SU-DHL-6 (cell line): ENCODE measurements at regions not wholly inside any gene's neighbourhood (a gene's known extent, or its start where the extent isn't known, plus 50 kb on each side); places are given as distances from the start of the nearest gene placed in this dataset.

Experiments
- H2AFZ ChIP-seq: fragments of 200-600 bp; sonication (generic); 2 replicates; pipeline ENCODE4 v1.6.1; 2014; ENCODE audit warnings: low read depth, mild to moderate bottlenecking, moderate library complexity, mixed read lengths, antibody characterized with exemption, low read length; ENCODE audit not compliant: severe bottlenecking
- H3F3A ChIP-seq: fragments of 200-600 bp; shearing (Covaris generic); 2 replicates; pipeline ENCODE4 v1.6.0; 2016; ENCODE audit warnings: antibody characterized with exemption, mild to moderate bottlenecking; ENCODE audit not compliant: insufficient read depth
- H3K27ac ChIP-seq: fragments of 200-600 bp; sonication (generic); 2 replicates; pipeline ENCODE4 v1.5.1; 2016; ENCODE audit warnings: low read depth, mild to moderate bottlenecking, low read length, moderate library complexity, mixed read lengths
- H3K27me3 ChIP-seq: fragments of 200-600 bp; sonication (generic), shearing (Covaris generic); 2 replicates; pipeline ENCODE4 v1.6.0; 2014; ENCODE audit warnings: mild to moderate bottlenecking, low read length
- H3K36me3 ChIP-seq: fragments of 200-600 bp; sonication (generic); 2 replicates; pipeline ENCODE4 v1.6.1; 2014; ENCODE audit warnings: mild to moderate bottlenecking, low read length, mixed read lengths
- H3K4me2 ChIP-seq: fragments of 300-600, 200-600 bp; shearing (Covaris generic), sonication (generic); 2 replicates; pipeline ENCODE4 v1.6.0; 2014; ENCODE audit warnings: low read length, low read depth, mild to moderate bottlenecking; ENCODE audit not compliant: poor library complexity, severe bottlenecking
- H3K4me3 ChIP-seq: fragments of 200-600 bp; sonication (generic); 2 replicates; pipeline ENCODE4 v1.5.1; 2014; ENCODE audit warnings: antibody characterized with exemption, low read length, mild to moderate bottlenecking, mixed read lengths; ENCODE audit not compliant: insufficient read depth, poor library complexity, severe bottlenecking
- H3K79me2 ChIP-seq: fragments of 200-600 bp; sonication (generic); 2 replicates; pipeline ENCODE4 v1.6.1; 2014; ENCODE audit warnings: mild to moderate bottlenecking, low read length, moderate library complexity; ENCODE audit not compliant: insufficient read depth
- H3K9ac ChIP-seq: fragments of 200-600 bp; sonication (generic); 2 replicates; pipeline ENCODE4 v1.7.0; 2014; ENCODE audit warnings: mild to moderate bottlenecking, low read length
- H3K9me2 ChIP-seq: fragments of 200-600 bp; sonication (generic); replicated peaks from 2 replicates; pipeline ENCODE4 v1.6.1; 2014; ENCODE audit warnings: low read length; ENCODE audit not compliant: insufficient read depth
- H3K9me3 ChIP-seq: fragments of 200-600 bp; sonication (generic); 2 replicates; pipeline ENCODE4 v1.6.1; 2014; ENCODE audit warnings: low read length, mixed read lengths; ENCODE audit not compliant: insufficient read depth
- H4K20me1 ChIP-seq: fragments of 200-600 bp; sonication (generic); 2 replicates; pipeline ENCODE4 v1.6.1; 2014; ENCODE audit warnings: low read depth, mild to moderate bottlenecking, antibody characterized with exemption, low read length, moderate library complexity, mixed read lengths
- CTCF ChIP-seq: fragments of 200-600 bp; sonication (generic); IDR thresholded peaks from one replicate; pipeline ENCODE4 v1.5.1; 2017; ENCODE audit warnings: antibody characterized with exemption, mild to moderate bottlenecking, low read length, moderate library complexity; ENCODE audit not compliant: insufficient read depth, poor library complexity, severe bottlenecking
- EZH2phosphoT487 ChIP-seq: fragments of 200-600 bp; sonication (generic), shearing (Covaris generic); conservative IDR thresholded peaks from 2 replicates; pipeline ENCODE4 v1.6.1; 2018; ENCODE audit warnings: mild to moderate bottlenecking, antibody characterized with exemption, low read length, moderate library complexity, mixed read lengths

- TF ChIP-seq CTCF (no peak), EZH2phosphoT487 (no peak)
- no peaks in the 10 kb centered on the region for H4K20me1 ChIP-seq
- H3K9me2 ChIP-seq = no peaks in the 10 kb centered on the region
- no peak overlapping the region for H2AFZ ChIP-seq
- no peaks in the 10 kb centered on the region for H3K27me3 ChIP-seq
- no peaks in the 10 kb centered on the region for H3K36me3 ChIP-seq
- H3K79me2 ChIP-seq = no peaks in the 10 kb centered on the region
- no peaks in the 10 kb centered on the region for H3K9me3 ChIP-seq
- H3K4me2 ChIP-seq = no peak overlapping the region
- no peaks in the 10 kb centered on the region for H3F3A ChIP-seq
- no peak overlapping the region for H3K27ac ChIP-seq
- no peak overlapping the region for H3K4me3 ChIP-seq
- no peak overlapping the region for H3K9ac ChIP-seq
These were observed 52.3 kb upstream of the FAM3C start for GRCh38 chr7:121448429-121448828.

GRCh38 chr7:121447911-121448300 is 51.8 kb upstream of the FAM3C start:
- H4K20me1 ChIP-seq = no peaks in the 10 kb centered on the region
- TF ChIP-seq EZH2phosphoT487 (no peak), CTCF (no peak)
- no peaks in the 10 kb centered on the region for H3K9me2 ChIP-seq
- no peaks in the 10 kb centered on the region for H3F3A ChIP-seq
- no peaks in the 10 kb centered on the region for H3K27me3 ChIP-seq
- H3K27ac ChIP-seq = no peak overlapping the region
- H3K4me2 ChIP-seq = no peak overlapping the region
- no peaks in the 10 kb centered on the region for H3K9me3 ChIP-seq
- no peak overlapping the region for H3K4me3 ChIP-seq
- no peak overlapping the region for H2AFZ ChIP-seq
- H3K36me3 ChIP-seq = no peaks in the 10 kb centered on the region
- no peaks in the 10 kb centered on the region for H3K79me2 ChIP-seq
- H3K9ac ChIP-seq = no peak overlapping the region

GRCh38 chr7:121447243-121447910 is 51.3 kb upstream of the FAM3C start:
- Histone ChIP-seq H3K27ac (no peak overlapping the region), H3K9me3 (no peaks in the 10 kb centered on the region), H2AFZ (no peak overlapping the region), H3K27me3 (no peaks in the 10 kb centered on the region), H3K4me3 (no peak overlapping the region), H3K79me2 (no peaks in the 10 kb centered on the region), H4K20me1 (no peaks in the 10 kb centered on the region), H3F3A (no peaks in the 10 kb centered on the region), H3K9ac (no peak overlapping the region), H3K36me3 (no peaks in the 10 kb centered on the region), H3K9me2 (no peaks in the 10 kb centered on the region), H3K4me2 (no peak overlapping the region)
- no peak for TF ChIP-seq CTCF
- no peak for TF ChIP-seq EZH2phosphoT487
